IMR-90 (cell line): ENCODE measurements at regions not wholly inside any gene's neighbourhood (a gene's known extent, or its start where the extent isn't known, plus 50 kb on each side); places are given as distances from the start of the nearest gene placed in this dataset.

Experiments
- ATAC-seq: fragments of 200-7000 bp; cut with Tn5 transposase; 2 replicates; pipeline ENCODE4 v1.9.1; 2020; ENCODE audit warnings: low read depth, mild to moderate bottlenecking, moderate library complexity
- BruUV-seq: library from RNA; stranded (reverse); fragments of 400-500 nt; replicated peaks from 2 replicates; lab custom pipeline; 2021; lab: Mats Ljungman, UMichigan
- CTCF ChIA-PET: fragments of 300-600 bp; formaldehyde crosslinking; extraction: SDS; loops from one replicate; lab custom pipeline; 2021; ENCODE audit warnings: antibody characterized with exemption; lab: Yijun Ruan, JAX
- POLR2A ChIA-PET: fragments of 300-600 bp; sonication (Branson Sonifier 250); formaldehyde crosslinking; loops from one replicate; lab custom pipeline; 2022; ENCODE audit warnings: antibody characterized with exemption; ENCODE audit not compliant: unreplicated experiment; lab: Charles Lee
- DNase-seq: peaks from one replicate; pipeline ENCODE4 v3.0.0; 2013
- H2AFZ ChIP-seq: replicated peaks from 2 replicates; pipeline ENCODE3; 2013; ENCODE audit warnings: low read length, mild to moderate bottlenecking; ENCODE audit not compliant: poor library complexity
- H2AK5ac ChIP-seq: 2 replicates; pipeline ENCODE4 v1.6.1; 2013; ENCODE audit warnings: low read depth, low read length, inconsistent platforms
- H2AK9ac ChIP-seq: replicated peaks from 2 replicates; pipeline ENCODE3; 2013; ENCODE audit warnings: mild to moderate bottlenecking, low read depth, low read length, moderate library complexity; ENCODE audit not compliant: poor library complexity
- H2BK120ac ChIP-seq: 2 replicates; pipeline ENCODE4 v1.6.1; 2013; ENCODE audit warnings: low read depth, low read length, inconsistent platforms
- H2BK15ac ChIP-seq: 3 replicates; pipeline ENCODE4 v1.6.1; 2013; ENCODE audit warnings: low read depth, low read length, inconsistent platforms
- H2BK20ac ChIP-seq: 2 replicates; pipeline ENCODE4 v1.6.1; 2013; ENCODE audit warnings: low read depth, mild to moderate bottlenecking, inconsistent platforms, low read length, moderate library complexity
- H2BK5ac ChIP-seq: 2 replicates; pipeline ENCODE4 v1.6.1; 2013; ENCODE audit warnings: mild to moderate bottlenecking, low read depth, low read length, inconsistent platforms; ENCODE audit not compliant: poor library complexity, severe bottlenecking
- H3K14ac ChIP-seq: replicated peaks from 2 replicates; pipeline ENCODE4 v1.6.1; 2013; ENCODE audit warnings: low read depth, low read length, inconsistent platforms
- H3K18ac ChIP-seq: 2 replicates; pipeline ENCODE4 v1.6.1; 2013; ENCODE audit warnings: low read depth, low read length, control low read depth
- H3K23ac ChIP-seq: 2 replicates; pipeline ENCODE4 v1.6.1; 2013; ENCODE audit warnings: low read depth, low read length, inconsistent platforms
- H3K27ac ChIP-seq: 2 replicates; pipeline ENCODE4 v1.5.1; 2013; ENCODE audit warnings: mild to moderate bottlenecking, control low read depth, low read length; ENCODE audit not compliant: insufficient read depth
- H3K27me3 ChIP-seq: 2 replicates; pipeline ENCODE4 v1.6.1; 2013; ENCODE audit warnings: low read length; ENCODE audit not compliant: control insufficient read depth, insufficient read depth
- H3K36me3 ChIP-seq: 2 replicates; pipeline ENCODE4 v1.6.1; 2013; ENCODE audit warnings: low read length, mixed read lengths; ENCODE audit not compliant: control insufficient read depth, insufficient read depth
- H3K4ac ChIP-seq: 2 replicates; pipeline ENCODE4 v1.6.1; 2013; ENCODE audit warnings: low read depth, low read length, inconsistent platforms
- H3K4me1 ChIP-seq: 2 replicates; pipeline ENCODE4 v1.6.1; 2013; ENCODE audit warnings: low read length, mixed read lengths; ENCODE audit not compliant: control insufficient read depth, insufficient read depth
- H3K4me2 ChIP-seq: 2 replicates; pipeline ENCODE4 v1.6.1; 2013; ENCODE audit warnings: low read depth, mild to moderate bottlenecking, control low read depth, low read length, moderate library complexity
- H3K4me3 ChIP-seq: 2 replicates; pipeline ENCODE4 v1.5.1; 2013; ENCODE audit warnings: low read depth, mild to moderate bottlenecking, control low read depth, low read length, moderate library complexity; ENCODE audit not compliant: insufficient read depth
- H3K56ac ChIP-seq: 2 replicates; pipeline ENCODE4 v1.6.1; 2013; ENCODE audit warnings: low read length, inconsistent platforms; ENCODE audit not compliant: insufficient read depth; ENCODE audit errors: extremely low read depth
- H3K79me1 ChIP-seq, 2 experiments: 2 replicates each; pipeline ENCODE4 v1.6.1; 2013; ENCODE audit warnings: low read length in 2 of 2, inconsistent platforms in 1 of 2, low read depth in 1 of 2
- H3K9ac ChIP-seq: 2 replicates; pipeline ENCODE4 v1.6.1; 2013; ENCODE audit warnings: low read depth, low read length, control low read depth
- H3K9me1 ChIP-seq: 2 replicates; pipeline ENCODE4 v1.6.1; 2013; ENCODE audit warnings: low read length, inconsistent platforms; ENCODE audit not compliant: insufficient read depth
- H3K9me3 ChIP-seq: 2 replicates; pipeline ENCODE4 v1.6.1; 2013; ENCODE audit warnings: low read length; ENCODE audit not compliant: control insufficient read depth, insufficient read depth
- H4K20me1 ChIP-seq: 2 replicates; pipeline ENCODE4 v1.6.1; 2013; ENCODE audit warnings: low read length, inconsistent platforms; ENCODE audit not compliant: insufficient read depth
- H4K5ac ChIP-seq: 2 replicates; pipeline ENCODE4 v1.6.1; 2013; ENCODE audit warnings: mild to moderate bottlenecking, low read depth, low read length, control low read depth
- H4K8ac ChIP-seq, 2 experiments: 2 replicates each; pipeline ENCODE4 v1.6.1; 2013; ENCODE audit warnings: low read depth in 2 of 2, low read length in 2 of 2, control low read depth in 1 of 2, inconsistent platforms in 1 of 2
- H4K91ac ChIP-seq: 2 replicates; pipeline ENCODE4 v1.6.1; 2013; ENCODE audit warnings: low read depth, low read length, inconsistent platforms; ENCODE audit not compliant: insufficient read depth
- BHLHE40 ChIP-seq: fragments of 150-350 bp; IDR thresholded peaks from 2 replicates; pipeline ENCODE4 v1.6.1; 2016; ENCODE audit warnings: mild to moderate bottlenecking, low read depth, low read length
- CEBPB ChIP-seq: IDR thresholded peaks from 2 replicates; pipeline ENCODE4 v1.6.1; 2012; ENCODE audit warnings: low read depth, low read length, improper control_type of control experiment
- CHD1 ChIP-seq: IDR thresholded peaks from 2 replicates; pipeline ENCODE4 v1.6.1; 2012; ENCODE audit warnings: low read depth, low read length, improper control_type of control experiment
- ELK1 ChIP-seq: fragments of 150-350 bp; IDR thresholded peaks from 2 replicates; pipeline ENCODE4 v1.6.1; 2016; ENCODE audit warnings: low read depth, mild to moderate bottlenecking, low read length, moderate library complexity, borderline replicate concordance
- FOS ChIP-seq: fragments of 150-350 bp; IDR thresholded peaks from 2 replicates; pipeline ENCODE4 v1.6.1; 2016; ENCODE audit warnings: low read depth, low read length
- MAFK ChIP-seq: IDR thresholded peaks from 2 replicates; pipeline ENCODE4 v1.6.1; 2012; ENCODE audit warnings: low read depth, low read length, improper control_type of control experiment
- MAZ ChIP-seq: IDR thresholded peaks from 2 replicates; pipeline ENCODE4 v1.6.1; 2012; ENCODE audit warnings: low read depth, mild to moderate bottlenecking, low read length, improper control_type of control experiment, moderate library complexity, borderline replicate concordance
- MXI1 ChIP-seq: IDR thresholded peaks from 2 replicates; pipeline ENCODE4 v1.6.1; 2012; ENCODE audit warnings: low read depth, mild to moderate bottlenecking, low read length, moderate library complexity, borderline replicate concordance
- NFE2L2 ChIP-seq: fragments of 150-350 bp; IDR thresholded peaks from 2 replicates; pipeline ENCODE4 v1.6.1; 2016; ENCODE audit warnings: low read depth, mild to moderate bottlenecking, low read length
- POLR2A ChIP-seq: IDR thresholded peaks from 2 replicates; pipeline ENCODE4 v1.6.1; 2012; ENCODE audit warnings: mild to moderate bottlenecking, low read depth, low read length
- RAD21 ChIP-seq: IDR thresholded peaks from 2 replicates; pipeline ENCODE4 v1.6.1; 2012; ENCODE audit warnings: low read length, improper control_type of control experiment
- RCOR1 ChIP-seq: IDR thresholded peaks from 2 replicates; pipeline ENCODE4 v1.6.1; 2012; ENCODE audit warnings: mild to moderate bottlenecking, low read length, improper control_type of control experiment; ENCODE audit not compliant: insufficient replicate concordance
- RFX5 ChIP-seq: IDR thresholded peaks from 2 replicates; pipeline ENCODE4 v1.8.0; 2012; ENCODE audit warnings: low read depth, mild to moderate bottlenecking, low read length, moderate library complexity
- SMC3 ChIP-seq: fragments of 150-350 bp; IDR thresholded peaks from 2 replicates; pipeline ENCODE4 v1.6.1; 2016; ENCODE audit warnings: low read depth, mild to moderate bottlenecking, antibody characterized with exemption, low read length, moderate library complexity
- USF2 ChIP-seq: fragments of 150-350 bp; IDR thresholded peaks from 2 replicates; pipeline ENCODE4 v1.6.1; 2017; ENCODE audit warnings: mild to moderate bottlenecking, antibody characterized with exemption, low read length, low read depth
- WGBS, 2 experiments: methylation state at CpG; one replicate each; pipeline versions ENCODE4 v1.1.5 to v1.1.7; 2013; ENCODE audit warnings: missing lambda C conversion rate in 2 of 2; ENCODE audit not compliant: insufficient read length in 1 of 2; ENCODE audit errors: extremely low coverage in 2 of 2; 5-methylcytosine and 5-hydroxymethylcytosine counted together
- dilution Hi-C: fragments of 300-500 bp; cut with HindIII; formaldehyde crosslinking; loops from one replicate; pipeline ENCODE4 v1.14.3; 2018; ENCODE audit warnings: low sequenced_read_pairs; ENCODE audit not compliant: unreplicated experiment
- in situ Hi-C: fragments of 300-500 bp; cut with MboI; formaldehyde crosslinking; loops from 3 replicates; pipeline ENCODE4 v1.14.3; 2019; ENCODE audit warnings: low sequenced_read_pairs, inconsistent platforms, mixed read lengths
- intact Hi-C: fragments of 100-400 bp; cut with micrococcal nuclease; formaldehyde crosslinking; loops from 2 replicates; pipeline ENCODE4 v1.10.0; 2022
- TF ChIP-seq, protein P1 (sequence below): conservative IDR thresholded peaks from 2 replicates; pipeline ENCODE4 v1.5.1; 2012; ENCODE audit warnings: mild to moderate bottlenecking, low read depth, low read length, improper control_type of control experiment

- no peaks in the 10 kb centered on the region for H3K36me3 ChIP-seq
- no peak overlapping the region for H3K18ac ChIP-seq
- dilution Hi-C loops, result no loop called here
- WGBS, 2 experiments, result 45% methylated on average over 2 of the region's 10 CpGs; no CpG with 5 or more reads in 1 of the 2 experiments
- TF ChIP-seq RAD21 (no peak), MAFK (no peak), CHD1 (no peak), USF2 (no peak), MXI1 (no peak), ELK1 (no peak), MAZ (no peak), RCOR1 (no peak), BHLHE40 (no peak), FOS (no peak), CEBPB (no peak), NFE2L2 (no peak), POLR2A (no peak), RFX5 (no peak), SMC3 (no peak)
- TF ChIP-seq, protein P1, sequence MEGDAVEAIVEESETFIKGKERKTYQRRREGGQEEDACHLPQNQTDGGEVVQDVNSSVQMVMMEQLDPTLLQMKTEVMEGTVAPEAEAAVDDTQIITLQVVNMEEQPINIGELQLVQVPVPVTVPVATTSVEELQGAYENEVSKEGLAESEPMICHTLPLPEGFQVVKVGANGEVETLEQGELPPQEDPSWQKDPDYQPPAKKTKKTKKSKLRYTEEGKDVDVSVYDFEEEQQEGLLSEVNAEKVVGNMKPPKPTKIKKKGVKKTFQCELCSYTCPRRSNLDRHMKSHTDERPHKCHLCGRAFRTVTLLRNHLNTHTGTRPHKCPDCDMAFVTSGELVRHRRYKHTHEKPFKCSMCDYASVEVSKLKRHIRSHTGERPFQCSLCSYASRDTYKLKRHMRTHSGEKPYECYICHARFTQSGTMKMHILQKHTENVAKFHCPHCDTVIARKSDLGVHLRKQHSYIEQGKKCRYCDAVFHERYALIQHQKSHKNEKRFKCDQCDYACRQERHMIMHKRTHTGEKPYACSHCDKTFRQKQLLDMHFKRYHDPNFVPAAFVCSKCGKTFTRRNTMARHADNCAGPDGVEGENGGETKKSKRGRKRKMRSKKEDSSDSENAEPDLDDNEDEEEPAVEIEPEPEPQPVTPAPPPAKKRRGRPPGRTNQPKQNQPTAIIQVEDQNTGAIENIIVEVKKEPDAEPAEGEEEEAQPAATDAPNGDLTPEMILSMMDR, result no peak
- no peak for DNase-seq
- H4K8ac ChIP-seq, result no peak overlapping the region
- no peaks in the 10 kb centered on the region for H4K20me1 ChIP-seq
- no peak overlapping the region for H3K27ac ChIP-seq
- H2BK120ac ChIP-seq, result no peak overlapping the region
- no peaks in the 10 kb centered on the region for H3K4me1 ChIP-seq
- no peaks in the 10 kb centered on the region; the same call in 1 of the 2 replicates for H3K27me3 ChIP-seq
- no TSS peak for BruUV-seq
- POLR2A ChIA-PET, result no interaction called here
- no peak overlapping the region for H3K56ac ChIP-seq
- H3K14ac ChIP-seq, result no peak overlapping the region
- no peaks in the 10 kb centered on the region for H3K9me3 ChIP-seq
- intact Hi-C loops, result no loop called here
- no peak overlapping the region for H3K4me2 ChIP-seq
- CTCF ChIA-PET, result no interaction called here
- H2AK9ac ChIP-seq, result no peak overlapping the region
- H2BK5ac ChIP-seq, result no peak overlapping the region
- no peak overlapping the region for H3K4ac ChIP-seq
- H3K4me3 ChIP-seq, result no peak overlapping the region
- no peaks in the 10 kb centered on the region for H3K79me1 ChIP-seq
- H2BK15ac ChIP-seq, result no peak overlapping the region
- no peak overlapping the region for H4K91ac ChIP-seq
- no peak overlapping the region for H2BK20ac ChIP-seq
- no peak overlapping the region for H4K5ac ChIP-seq
- H3K9me1 ChIP-seq, result no peaks in the 10 kb centered on the region
- no peak overlapping the region for H2AK5ac ChIP-seq
- no peak overlapping the region for H2AFZ ChIP-seq
- H3K23ac ChIP-seq, result no peak overlapping the region
- in situ Hi-C loops, result no loop called here
- ATAC-seq, result no peak
- H3K9ac ChIP-seq, result no peak overlapping the region
Observed at GRCh38 chr2:126835831-126836230, 62.9 kb upstream of the TEX51 start.
